GM12872 (cell line): ENCODE measurements at regions not wholly inside any gene's neighbourhood (a gene's known extent, or its start where the extent isn't known, plus 50 kb on each side); places are given as distances from the start of the nearest gene placed in this dataset.

ENCODE experiments used
- TF ChIP-seq, protein P1 (sequence below): IDR thresholded peaks from 3 replicates; pipeline ENCODE4 v1.5.1; 2011; ENCODE audit warnings: low read depth, mild to moderate bottlenecking, low read length, moderate library complexity; ENCODE audit not compliant: insufficient read depth

DNA sequence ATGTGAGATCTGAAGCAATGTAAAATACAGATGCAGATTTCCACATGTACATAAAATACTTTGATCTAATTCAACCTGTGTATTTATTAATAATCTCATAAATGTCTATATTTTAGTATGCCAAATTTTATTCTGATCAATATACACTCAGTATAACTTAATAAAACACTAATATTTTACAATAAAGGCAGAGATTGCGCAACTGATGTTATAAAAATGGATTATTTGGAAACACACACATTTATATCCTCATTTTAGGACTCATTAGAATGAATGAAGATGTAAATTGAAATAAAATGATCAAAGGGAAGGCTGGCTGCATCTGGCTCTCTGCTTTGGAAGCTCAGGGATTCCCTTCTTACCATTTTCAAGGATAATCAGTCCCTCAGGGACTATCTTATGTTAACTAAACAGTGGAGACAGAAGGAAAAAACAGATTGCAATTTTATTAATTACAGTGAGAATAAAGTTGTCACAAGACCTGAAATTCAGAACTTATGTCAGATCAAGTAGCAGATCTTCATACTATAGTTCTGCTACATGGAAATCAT, 900.9 kb upstream of the EPHA5 start:
- TF ChIP-seq, protein P1, sequence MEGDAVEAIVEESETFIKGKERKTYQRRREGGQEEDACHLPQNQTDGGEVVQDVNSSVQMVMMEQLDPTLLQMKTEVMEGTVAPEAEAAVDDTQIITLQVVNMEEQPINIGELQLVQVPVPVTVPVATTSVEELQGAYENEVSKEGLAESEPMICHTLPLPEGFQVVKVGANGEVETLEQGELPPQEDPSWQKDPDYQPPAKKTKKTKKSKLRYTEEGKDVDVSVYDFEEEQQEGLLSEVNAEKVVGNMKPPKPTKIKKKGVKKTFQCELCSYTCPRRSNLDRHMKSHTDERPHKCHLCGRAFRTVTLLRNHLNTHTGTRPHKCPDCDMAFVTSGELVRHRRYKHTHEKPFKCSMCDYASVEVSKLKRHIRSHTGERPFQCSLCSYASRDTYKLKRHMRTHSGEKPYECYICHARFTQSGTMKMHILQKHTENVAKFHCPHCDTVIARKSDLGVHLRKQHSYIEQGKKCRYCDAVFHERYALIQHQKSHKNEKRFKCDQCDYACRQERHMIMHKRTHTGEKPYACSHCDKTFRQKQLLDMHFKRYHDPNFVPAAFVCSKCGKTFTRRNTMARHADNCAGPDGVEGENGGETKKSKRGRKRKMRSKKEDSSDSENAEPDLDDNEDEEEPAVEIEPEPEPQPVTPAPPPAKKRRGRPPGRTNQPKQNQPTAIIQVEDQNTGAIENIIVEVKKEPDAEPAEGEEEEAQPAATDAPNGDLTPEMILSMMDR: no peak

DNA sequence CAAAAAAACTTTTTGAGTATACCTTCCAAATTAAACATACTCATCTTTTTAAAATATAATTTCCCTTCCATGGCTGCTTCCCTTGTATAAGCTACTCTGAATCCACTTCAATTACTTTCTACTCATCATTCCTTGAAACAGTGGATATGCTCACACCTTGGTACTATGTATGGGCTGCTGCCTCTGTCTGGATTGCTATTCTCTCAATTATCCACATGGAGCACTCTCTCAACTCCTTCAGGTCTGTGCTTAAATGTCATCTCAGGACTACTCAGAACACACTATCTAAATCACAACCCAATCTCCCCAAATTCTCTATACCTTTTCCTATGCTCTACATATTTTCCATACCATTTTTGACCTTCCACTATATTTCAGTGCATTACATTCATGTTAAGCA, 898.9 kb upstream of the EPHA5 start:
- TF ChIP-seq, protein P1: no peak

DNA sequence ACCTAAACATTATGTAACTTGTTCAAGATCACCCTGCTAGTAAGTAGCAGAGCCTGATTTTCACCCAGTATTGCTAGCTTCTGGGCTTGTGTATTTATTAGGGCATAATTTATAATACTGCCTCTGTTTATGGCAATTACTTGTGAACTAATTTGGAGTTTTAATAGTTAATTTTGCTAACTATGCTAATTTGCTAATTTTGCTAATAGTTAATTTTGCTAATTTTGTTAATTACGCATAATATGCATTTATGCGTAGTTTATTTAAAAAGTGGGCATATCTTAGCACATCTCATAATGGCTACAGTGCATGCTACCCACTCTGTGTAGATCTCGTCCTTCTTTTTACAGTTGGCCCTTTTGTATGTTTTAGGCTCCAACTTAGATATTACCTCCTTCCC, 898.1 kb upstream of the EPHA5 start:
- TF ChIP-seq, protein P1: no peak

DNA sequence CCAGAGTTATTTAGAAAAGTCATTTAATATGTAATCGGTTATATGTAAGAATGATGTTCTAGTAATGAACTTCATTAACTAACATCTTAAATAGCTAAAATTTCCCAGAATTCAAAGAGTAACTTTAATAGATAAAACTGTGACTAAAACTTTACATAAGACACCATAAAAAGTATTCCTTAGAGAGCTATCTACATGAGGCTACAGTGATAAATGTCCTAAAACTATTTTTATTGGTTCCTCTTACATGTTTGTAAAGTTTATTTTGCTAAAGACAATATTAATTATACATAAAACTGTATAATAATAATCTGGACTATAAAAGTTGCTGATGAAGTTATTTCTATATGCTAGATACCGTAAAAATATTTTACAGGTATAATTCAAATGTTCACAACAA, 897.7 kb upstream of the EPHA5 start:
- TF ChIP-seq, protein P1: no peak

DNA sequence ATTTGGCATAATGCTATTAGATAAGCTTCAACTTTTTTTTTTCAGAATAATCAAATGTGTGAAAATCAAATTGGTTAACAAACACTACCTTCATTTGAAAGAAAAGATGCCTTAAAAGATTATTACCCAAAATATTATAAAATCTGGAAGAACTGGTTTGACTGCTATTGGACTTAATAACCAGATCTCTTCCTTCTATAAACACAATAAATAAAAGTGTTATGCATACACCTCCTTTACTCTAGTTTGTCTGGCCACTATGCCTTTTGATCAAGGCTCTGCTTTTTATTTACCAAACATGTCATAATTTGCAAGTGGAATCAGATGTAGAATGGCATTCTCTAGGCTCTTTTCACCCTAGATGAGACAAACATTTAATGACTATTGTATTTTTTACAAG, 897.3 kb upstream of the EPHA5 start:
- TF ChIP-seq, protein P1: no peak

DNA sequence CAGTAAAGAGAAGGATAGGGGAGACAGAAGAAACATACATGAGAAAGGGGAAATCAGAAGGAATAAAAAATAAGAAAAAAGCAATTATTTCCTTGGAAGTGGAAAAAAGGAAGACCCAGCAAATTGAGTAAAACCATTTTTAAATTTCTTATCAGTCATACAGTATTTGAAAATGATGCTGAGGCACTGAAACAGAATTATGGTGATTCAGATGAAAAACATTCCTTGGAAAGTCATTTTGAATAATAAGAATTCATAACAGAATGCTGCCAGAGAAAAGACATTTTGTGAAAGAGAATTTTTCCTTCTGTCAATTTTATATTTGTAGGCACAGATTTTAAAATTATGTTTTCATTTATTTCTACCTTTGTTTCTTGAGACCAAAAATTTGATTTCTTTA, 895.5 kb upstream of the EPHA5 start:
- TF ChIP-seq, protein P1: no peak

DNA sequence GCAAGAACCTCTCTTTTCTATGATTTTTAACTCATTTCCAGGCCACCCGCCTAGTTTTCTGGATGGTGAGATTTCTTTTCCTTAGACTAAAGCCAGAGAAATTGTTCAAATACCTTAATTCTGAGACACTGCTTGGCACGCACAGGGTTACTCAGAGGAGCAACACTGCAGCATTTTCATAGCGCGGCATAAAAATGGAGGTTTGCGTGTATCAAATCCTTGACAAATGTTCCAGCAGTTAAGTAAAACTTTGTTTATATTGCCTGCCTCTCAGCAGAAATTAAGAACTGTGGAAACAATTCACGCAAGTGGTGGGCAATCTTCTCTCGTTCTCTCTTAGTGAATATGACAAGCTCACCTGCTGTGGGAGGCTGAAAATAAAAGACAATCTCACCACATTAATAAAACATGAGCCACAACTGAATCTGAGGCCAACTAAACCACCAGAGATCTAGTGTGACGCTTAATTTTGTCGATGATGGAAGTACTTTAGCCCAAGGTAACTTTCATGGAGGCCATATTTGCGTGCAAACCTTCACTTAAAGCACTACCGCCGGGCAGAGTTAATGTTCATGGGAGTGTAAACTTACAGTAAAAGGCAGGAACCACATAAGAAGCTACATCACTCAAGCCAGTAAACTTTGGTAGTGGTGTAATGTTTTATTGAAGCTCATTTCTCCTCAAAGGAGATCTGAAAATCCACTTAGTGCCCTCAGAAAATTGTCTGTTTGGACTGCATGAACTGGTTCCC, 894.8 kb upstream of the EPHA5 start:
- TF ChIP-seq, protein P1: no peak
